Osteocyte (in vitro differentiated cells): ENCODE measurements at regions not wholly inside any gene's neighbourhood (a gene's known extent, or its start where the extent isn't known, plus 50 kb on each side); places are given as distances from the start of the nearest gene placed in this dataset.

Experiments used
- DNase-seq: peaks from one replicate; pipeline ENCODE4 v3.0.0; 2021; ENCODE audit warnings: mixed read lengths; ENCODE audit not compliant: unreplicated experiment; ENCODE audit errors: extremely low spot score
- H3K27ac Mint-ChIP-seq: one replicate; pipeline ENCODE4 v1.8.0; 2021; ENCODE audit warnings: mild to moderate bottlenecking, mixed read lengths; ENCODE audit not compliant: unreplicated experiment
- H3K27me3 Mint-ChIP-seq: one replicate; pipeline ENCODE4 v1.8.0; 2021; ENCODE audit warnings: mixed read lengths; ENCODE audit not compliant: unreplicated experiment
- H3K36me3 Mint-ChIP-seq: one replicate; pipeline ENCODE4 v1.8.0; 2021; ENCODE audit warnings: mixed read lengths; ENCODE audit not compliant: unreplicated experiment
- H3K4me1 Mint-ChIP-seq: one replicate; pipeline ENCODE4 v1.8.0; 2021; ENCODE audit warnings: mixed read lengths; ENCODE audit not compliant: unreplicated experiment
- H3K4me3 Mint-ChIP-seq: one replicate; pipeline ENCODE4 v1.8.0; 2021; ENCODE audit warnings: mild to moderate bottlenecking, moderate library complexity, mixed read lengths; ENCODE audit not compliant: unreplicated experiment
- H3K9me3 Mint-ChIP-seq: one replicate; pipeline ENCODE4 v1.8.0; 2021; ENCODE audit warnings: mixed read lengths; ENCODE audit not compliant: unreplicated experiment
- TF ChIP-seq, protein P1 (sequence below): fragments of 200-600 bp; sonication (generic); IDR thresholded peaks from 2 replicates; pipeline ENCODE4 v1.5.0; 2021; ENCODE audit warnings: antibody characterized with exemption, mild to moderate bottlenecking, moderate library complexity

DNA sequence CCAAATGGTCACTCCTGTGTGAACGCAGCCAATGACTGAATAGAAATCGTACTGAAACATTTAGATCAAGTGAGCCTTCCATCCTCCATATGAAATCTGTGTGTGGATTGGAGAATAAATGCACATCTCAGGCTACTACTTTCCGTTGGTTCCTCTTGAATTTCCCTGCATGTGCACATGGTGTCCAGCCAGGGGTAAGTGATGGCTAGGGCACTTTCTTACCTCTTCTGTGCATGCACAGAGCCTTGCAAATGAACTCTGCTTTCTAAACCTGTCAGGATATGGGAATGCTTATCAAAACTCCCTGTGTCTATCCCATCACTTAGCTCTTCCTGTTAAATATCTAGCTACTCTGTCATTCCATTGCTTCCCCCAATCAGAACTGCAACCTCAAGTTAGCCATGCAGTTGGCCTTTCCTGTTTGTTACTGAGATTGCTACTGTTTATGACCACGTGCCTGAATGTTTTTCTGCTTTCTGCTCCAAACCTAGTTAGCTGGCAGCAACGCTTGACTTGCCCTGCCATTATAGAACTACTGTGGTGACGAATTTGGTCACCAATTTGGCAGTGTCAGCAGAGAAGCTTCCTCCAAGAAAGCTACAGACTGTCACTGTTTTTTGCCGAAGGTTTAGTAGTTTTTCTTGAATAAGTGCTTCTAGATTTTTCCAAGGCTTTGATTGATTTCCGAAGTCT, 661.6 kb downstream of the LRRC70 start:
- H3K36me3 Mint-ChIP-seq, result no peaks in the 10 kb centered on the region
- peaks cover 3% of the 10 kb centered on the region for H3K27me3 Mint-ChIP-seq
- H3K4me3 Mint-ChIP-seq, result no peak overlapping the region
- no peaks in the 10 kb centered on the region for H3K9me3 Mint-ChIP-seq
- DNase-seq, result no peak
- no peaks in the 10 kb centered on the region for H3K4me1 Mint-ChIP-seq
- TF ChIP-seq, protein P1, sequence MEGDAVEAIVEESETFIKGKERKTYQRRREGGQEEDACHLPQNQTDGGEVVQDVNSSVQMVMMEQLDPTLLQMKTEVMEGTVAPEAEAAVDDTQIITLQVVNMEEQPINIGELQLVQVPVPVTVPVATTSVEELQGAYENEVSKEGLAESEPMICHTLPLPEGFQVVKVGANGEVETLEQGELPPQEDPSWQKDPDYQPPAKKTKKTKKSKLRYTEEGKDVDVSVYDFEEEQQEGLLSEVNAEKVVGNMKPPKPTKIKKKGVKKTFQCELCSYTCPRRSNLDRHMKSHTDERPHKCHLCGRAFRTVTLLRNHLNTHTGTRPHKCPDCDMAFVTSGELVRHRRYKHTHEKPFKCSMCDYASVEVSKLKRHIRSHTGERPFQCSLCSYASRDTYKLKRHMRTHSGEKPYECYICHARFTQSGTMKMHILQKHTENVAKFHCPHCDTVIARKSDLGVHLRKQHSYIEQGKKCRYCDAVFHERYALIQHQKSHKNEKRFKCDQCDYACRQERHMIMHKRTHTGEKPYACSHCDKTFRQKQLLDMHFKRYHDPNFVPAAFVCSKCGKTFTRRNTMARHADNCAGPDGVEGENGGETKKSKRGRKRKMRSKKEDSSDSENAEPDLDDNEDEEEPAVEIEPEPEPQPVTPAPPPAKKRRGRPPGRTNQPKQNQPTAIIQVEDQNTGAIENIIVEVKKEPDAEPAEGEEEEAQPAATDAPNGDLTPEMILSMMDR, result no peak
- no peak overlapping the region for H3K27ac Mint-ChIP-seq

DNA sequence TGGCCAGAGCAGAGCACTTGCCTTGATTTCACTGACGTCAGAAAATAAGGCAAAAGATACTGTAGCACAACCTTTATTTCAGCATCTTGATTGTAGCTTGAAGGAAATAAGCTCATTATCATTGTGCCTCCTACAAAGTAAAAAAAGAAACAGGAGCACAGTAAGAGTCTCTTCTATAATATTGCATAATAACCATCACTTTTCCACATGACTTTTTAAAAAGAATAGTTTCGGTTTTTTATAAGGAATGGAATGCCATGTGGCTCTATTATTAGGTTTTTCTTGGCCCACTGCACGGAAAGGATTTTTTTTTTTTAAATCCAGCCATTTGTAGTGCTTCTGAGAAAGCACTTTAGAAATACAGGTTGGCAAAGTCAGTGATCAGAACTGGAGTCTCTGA, 655.3 kb downstream of the LRRC70 start:
- Mint-ChIP-seq H3K36me3 (no peaks in the 10 kb centered on the region), H3K9me3 (no peaks in the 10 kb centered on the region), H3K4me3 (no peak overlapping the region), H3K27ac (no peak overlapping the region), H3K27me3 (no peaks in the 10 kb centered on the region), H3K4me1 (no peaks in the 10 kb centered on the region)
- TF ChIP-seq, protein P1, result no peak
- no peak for DNase-seq

DNA sequence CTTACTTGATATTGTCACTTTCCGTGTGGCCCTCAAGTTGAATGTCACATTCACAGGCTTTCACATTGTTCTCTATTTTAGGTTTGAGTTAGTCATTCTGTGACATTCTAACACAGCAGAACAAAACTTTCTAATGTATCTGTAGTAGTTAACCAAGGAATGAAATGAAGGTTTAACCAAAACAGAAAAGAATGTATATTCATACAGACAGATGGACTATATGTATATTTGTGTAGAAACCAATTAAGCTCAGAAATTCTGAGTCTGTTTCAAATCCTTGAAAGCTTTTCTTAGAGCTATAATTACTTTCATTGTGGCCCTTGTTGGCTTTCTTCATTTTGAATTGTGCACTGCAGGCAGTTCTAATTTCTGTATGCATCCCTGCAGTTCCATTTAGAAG, 654.7 kb downstream of the LRRC70 start:
- DNase-seq, result no peak
- Mint-ChIP-seq H3K36me3 (no peaks in the 10 kb centered on the region), H3K27ac (no peak overlapping the region), H3K4me1 (no peaks in the 10 kb centered on the region), H3K9me3 (no peaks in the 10 kb centered on the region), H3K4me3 (no peak overlapping the region), H3K27me3 (no peaks in the 10 kb centered on the region)
- TF ChIP-seq, protein P1, result no peak

DNA sequence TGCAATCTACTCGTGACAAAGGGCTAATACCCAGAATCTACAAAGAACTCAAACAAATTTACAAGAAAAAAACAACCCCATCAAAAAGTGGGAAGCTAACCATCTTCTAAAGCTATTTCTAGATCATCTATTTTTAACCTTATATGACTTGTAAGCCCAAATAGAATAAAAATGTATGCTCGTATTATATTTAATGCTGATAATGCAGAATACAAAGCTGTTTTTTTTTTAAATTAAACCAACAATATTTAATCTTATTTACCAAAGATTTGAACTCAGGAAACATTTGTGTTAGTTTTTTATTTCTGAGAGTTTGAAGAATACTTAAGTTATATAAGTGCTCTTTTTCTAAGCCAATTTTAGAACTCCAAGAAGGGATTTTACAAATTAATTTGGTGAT, 652.1 kb downstream of the LRRC70 start:
- no peak for DNase-seq
- no peaks in the 10 kb centered on the region for H3K4me1 Mint-ChIP-seq
- no peaks in the 10 kb centered on the region for H3K36me3 Mint-ChIP-seq
- no peaks in the 10 kb centered on the region for H3K9me3 Mint-ChIP-seq
- no peak overlapping the region for H3K27ac Mint-ChIP-seq
- H3K27me3 Mint-ChIP-seq, result no peaks in the 10 kb centered on the region
- H3K4me3 Mint-ChIP-seq, result no peak overlapping the region
- TF ChIP-seq, protein P1, result no peak

DNA sequence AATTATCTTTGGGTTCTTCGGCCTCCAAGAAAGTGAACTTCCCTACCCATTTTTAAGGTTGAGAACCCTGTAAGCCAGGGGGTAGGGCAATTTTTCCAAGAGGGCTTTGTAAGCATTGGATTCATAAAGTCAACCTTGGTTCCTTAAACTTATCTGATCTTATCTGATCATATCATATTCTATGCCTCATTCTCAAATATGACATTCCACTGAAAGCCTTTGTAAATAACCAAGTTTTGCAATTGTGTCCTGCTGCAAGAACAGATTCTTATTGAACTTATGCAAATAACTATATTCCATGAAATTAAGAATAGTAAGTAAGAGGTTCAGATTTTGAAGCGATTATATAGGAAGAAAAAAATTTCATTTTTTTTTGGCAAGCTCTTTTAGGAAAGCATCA, 649.5 kb downstream of the LRRC70 start:
- no peak for DNase-seq
- Mint-ChIP-seq H3K4me1 (no peaks in the 10 kb centered on the region), H3K27me3 (no peaks in the 10 kb centered on the region), H3K27ac (no peak overlapping the region), H3K4me3 (no peak overlapping the region), H3K36me3 (no peaks in the 10 kb centered on the region), H3K9me3 (no peaks in the 10 kb centered on the region)
- TF ChIP-seq, protein P1, result no peak
